SK-N-SH (cell line): ENCODE measurements at regions not wholly inside any gene's neighbourhood (a gene's known extent, or its start where the extent isn't known, plus 50 kb on each side); places are given as distances from the start of the nearest gene placed in this dataset.

Source experiments
- CTCF ChIA-PET: fragments of 300-600, 350-600 bp; formaldehyde crosslinking; extraction: SDS; loops from one replicate; lab custom pipeline; 2021; lab: Yijun Ruan, JAX
- POLR2A ChIA-PET: fragments of 350-600 bp; sonication (Branson Sonifier 250); formaldehyde crosslinking; extraction: SDS; loops from one replicate; lab custom pipeline; 2020; ENCODE audit warnings: antibody characterized with exemption, inconsistent platforms; lab: Yijun Ruan, JAX
- DNase-seq: peaks from one replicate; pipeline ENCODE4 v3.0.0; 2012
- H2AFZ ChIP-seq: fragments of 200-600 bp; sonication (generic); 2 replicates; pipeline ENCODE4 v1.8.1; 2016; ENCODE audit warnings: antibody characterized with exemption, mild to moderate bottlenecking, low read depth
- H3F3A ChIP-seq: fragments of 200-600 bp; sonication (generic); replicated peaks from 2 replicates; pipeline ENCODE3; 2016; ENCODE audit warnings: antibody characterized with exemption, mild to moderate bottlenecking; ENCODE audit not compliant: insufficient read depth
- H3K27ac ChIP-seq, 2 experiments: fragments of 200-500 bp in 1 of 2; fragments of 200-600 bp in 1 of 2; sonication (Bioruptor generic) in 1 of 2; sonication (generic), shearing (Covaris generic) in 1 of 2; 2 replicates each; pipeline versions ENCODE4 v1.5.1 to v1.6.1; 2014 to 2016; ENCODE audit warnings: low read depth in 2 of 2, inconsistent platforms in 1 of 2, low read length in 1 of 2, mild to moderate bottlenecking in 1 of 2, mixed read lengths in 1 of 2
- H3K27me3 ChIP-seq: fragments of 200-600 bp; sonication (generic), shearing (Covaris generic); 2 replicates; pipeline ENCODE4 v1.6.1; 2016; ENCODE audit warnings: mixed run types; ENCODE audit not compliant: insufficient read depth
- H3K36me3 ChIP-seq, 2 experiments: fragments of 200-500 bp in 1 of 2; fragments of 200-600 bp in 1 of 2; sonication (Bioruptor generic) in 1 of 2; sonication (generic) in 1 of 2; replicated peaks in 1 of 2; 2 replicates each; pipeline versions ENCODE3 to v1.5.1; 2014 to 2016; ENCODE audit warnings: low read length in 1 of 2, mild to moderate bottlenecking in 1 of 2; ENCODE audit not compliant: insufficient read depth in 2 of 2, control insufficient read depth in 1 of 2
- H3K4me1 ChIP-seq, 2 experiments: fragments of 200-500 bp in 1 of 2; fragments of 200-600 bp in 1 of 2; sonication (Bioruptor generic) in 1 of 2; sonication (generic), shearing (Covaris generic) in 1 of 2; 2 replicates each; pipeline versions ENCODE4 v1.5.1 to v1.6.1; 2014 to 2016; ENCODE audit warnings: low read depth in 1 of 2, low read length in 1 of 2, mixed run types in 1 of 2; ENCODE audit not compliant: insufficient read depth in 2 of 2, control insufficient read depth in 1 of 2
- H3K4me2 ChIP-seq: fragments of 200-600 bp; sonication (generic), shearing (Covaris generic); 2 replicates; pipeline ENCODE4 v1.6.1; 2017; ENCODE audit warnings: mixed run types
- H3K4me3 ChIP-seq, 2 experiments: fragments of 200-500 bp in 1 of 2; fragments of 200-600 bp in 1 of 2; sonication (Bioruptor generic) in 1 of 2; sonication (generic), shearing (Covaris generic) in 1 of 2; 2 replicates each; pipeline versions ENCODE4 v1.5.1 to v1.8.1; 2014 to 2016; ENCODE audit warnings: low read depth in 2 of 2, inconsistent platforms in 1 of 2, low read length in 1 of 2, mild to moderate bottlenecking in 1 of 2, mixed read lengths in 1 of 2, moderate library complexity in 1 of 2
- H3K79me2 ChIP-seq: fragments of 200-600 bp; sonication (generic); 2 replicates; pipeline ENCODE4 v1.8.1; 2017; ENCODE audit warnings: mild to moderate bottlenecking; ENCODE audit not compliant: insufficient read depth
- H3K9ac ChIP-seq: fragments of 200-600 bp; sonication (generic); 2 replicates; pipeline ENCODE4 v1.6.1; 2017; ENCODE audit warnings: mixed run types
- H3K9me2 ChIP-seq: fragments of 200-600 bp; sonication (generic); 2 replicates; pipeline ENCODE4 v1.6.1; 2017; ENCODE audit warnings: mixed run types
- H3K9me3 ChIP-seq: fragments of 200-600 bp; sonication (generic); 2 replicates; pipeline ENCODE4 v1.6.1; 2017; ENCODE audit warnings: mixed run types, mild to moderate bottlenecking, moderate library complexity
- H4K20me1 ChIP-seq: fragments of 200-600 bp; sonication (generic); 2 replicates; pipeline ENCODE4 v1.6.1; 2017; ENCODE audit warnings: mild to moderate bottlenecking, mixed run types; ENCODE audit not compliant: insufficient read depth
- EZH2phosphoT487 ChIP-seq: fragments of 200-600 bp; sonication (generic); IDR thresholded peaks from 2 replicates; pipeline ENCODE4 v1.6.1; 2017; ENCODE audit warnings: low read depth, mixed run types, mild to moderate bottlenecking, antibody characterized with exemption, moderate library complexity, borderline replicate concordance
- GATA2 ChIP-seq: sonication (generic); formaldehyde crosslinking; IDR thresholded peaks from 2 replicates; pipeline ENCODE4 v1.5.0; 2020; ENCODE audit warnings: mild to moderate bottlenecking, missing genetic modification reagents
- JUND ChIP-seq: IDR thresholded peaks from 2 replicates; pipeline ENCODE4 v1.4.0; 2012
- MXI1 ChIP-seq: IDR thresholded peaks from 2 replicates; pipeline ENCODE4 v1.6.1; 2012; ENCODE audit warnings: mild to moderate bottlenecking, low read depth, low read length, improper control_type of control experiment
- NRF1 ChIP-seq: IDR thresholded peaks from 2 replicates; pipeline ENCODE4 v1.6.1; 2012; ENCODE audit warnings: low read depth, mild to moderate bottlenecking, low read length
- PBX3 ChIP-seq: IDR thresholded peaks from 2 replicates; pipeline ENCODE4; 2012
- POLR2AphosphoS5 ChIP-seq: IDR thresholded peaks from 2 replicates; pipeline ENCODE4 v1.6.1; 2012; ENCODE audit warnings: low read depth, low read length
- RCOR1 ChIP-seq: fragments of 150-350 bp; IDR thresholded peaks from 2 replicates; pipeline ENCODE4 v1.6.1; 2017; ENCODE audit warnings: antibody characterized with exemption, low read length
- REST ChIP-seq: IDR thresholded peaks from 2 replicates; pipeline ENCODE4 v1.6.1; 2012; ENCODE audit warnings: mild to moderate bottlenecking, low read depth, low read length, moderate library complexity
- TCF12 ChIP-seq: IDR thresholded peaks from 2 replicates; pipeline ENCODE4 v1.4.0; 2012
- TEAD4 ChIP-seq: IDR thresholded peaks from 2 replicates; pipeline ENCODE4 v1.4.0; 2012; ENCODE audit warnings: mild to moderate bottlenecking, borderline replicate concordance; ENCODE audit not compliant: insufficient read depth
- USF1 ChIP-seq: IDR thresholded peaks from 2 replicates; pipeline ENCODE4 v1.4.0; 2012; ENCODE audit warnings: low read depth, borderline replicate concordance
- WGBS: methylation state at CpG from one replicate; pipeline ENCODE4 v1.1.6; 2017; ENCODE audit warnings: low lambda C conversion rate; 5-methylcytosine and 5-hydroxymethylcytosine counted together
- TF ChIP-seq, protein P1 (sequence below): IDR thresholded peaks from 2 replicates; pipeline ENCODE4 v1.4.0; 2012; ENCODE audit warnings: low read depth, borderline replicate concordance

DNA sequence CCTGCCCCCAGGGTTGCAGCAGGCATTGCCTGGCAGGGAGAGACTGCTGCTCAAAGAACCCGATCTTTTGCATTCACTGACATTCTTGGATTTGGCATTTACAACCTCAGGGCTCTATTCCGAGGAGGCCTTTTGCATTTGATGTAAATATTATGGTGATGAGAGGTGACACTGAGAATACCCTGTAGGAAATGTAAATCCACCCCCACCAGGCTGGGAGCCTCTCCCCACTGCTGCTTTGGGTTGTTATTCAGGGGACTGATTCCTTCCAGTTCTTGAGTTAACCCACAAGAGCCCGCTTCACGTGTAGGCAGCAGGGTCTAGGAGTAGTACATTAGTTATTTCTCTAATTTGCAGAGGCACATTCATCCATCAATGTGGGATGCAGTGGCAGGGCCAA, 55.5 kb upstream of the ARAP3 start (continued):
- TF ChIP-seq NRF1 = no peak

DNA sequence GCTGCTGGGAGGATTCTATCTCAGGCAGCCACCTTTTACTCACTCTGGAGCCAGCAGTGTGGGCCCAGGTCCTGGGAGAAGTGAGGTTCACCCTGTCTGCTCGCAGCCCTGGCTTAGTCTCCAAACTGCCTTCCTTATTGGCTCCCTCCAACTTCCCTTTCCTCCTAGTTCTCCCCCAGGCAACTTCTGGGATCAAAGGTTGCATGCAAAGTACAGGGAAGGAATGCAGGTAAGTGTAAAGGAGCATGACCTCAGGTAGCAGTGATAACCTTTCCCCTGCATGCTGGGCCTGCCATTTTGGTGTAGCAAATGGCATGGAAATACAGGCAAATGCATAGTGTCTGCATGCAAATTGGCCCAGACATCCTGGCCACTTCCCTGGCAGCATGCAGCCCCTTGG, 53.8 kb upstream of the ARAP3 start:
- H3K9me2 ChIP-seq = no peaks in the 10 kb centered on the region
- CTCF ChIA-PET = interaction anchor here (1.0 to 7.3 kb wide), 4 partner anchors 35 to 143 kb away, joined by 3 to 35 read pairs (median 6); partner anchors contain the start of gene PCDH1
- no peak overlapping the region for H3K4me3 ChIP-seq
- no peak overlapping the region for H2AFZ ChIP-seq
- H3K36me3 ChIP-seq = no peaks in the 10 kb centered on the region
- no peak for TF ChIP-seq EZH2phosphoT487
- TF ChIP-seq PBX3 = no peak
- no peak for TF ChIP-seq USF1
- TF ChIP-seq POLR2AphosphoS5 = no peak
- TF ChIP-seq, protein P1, sequence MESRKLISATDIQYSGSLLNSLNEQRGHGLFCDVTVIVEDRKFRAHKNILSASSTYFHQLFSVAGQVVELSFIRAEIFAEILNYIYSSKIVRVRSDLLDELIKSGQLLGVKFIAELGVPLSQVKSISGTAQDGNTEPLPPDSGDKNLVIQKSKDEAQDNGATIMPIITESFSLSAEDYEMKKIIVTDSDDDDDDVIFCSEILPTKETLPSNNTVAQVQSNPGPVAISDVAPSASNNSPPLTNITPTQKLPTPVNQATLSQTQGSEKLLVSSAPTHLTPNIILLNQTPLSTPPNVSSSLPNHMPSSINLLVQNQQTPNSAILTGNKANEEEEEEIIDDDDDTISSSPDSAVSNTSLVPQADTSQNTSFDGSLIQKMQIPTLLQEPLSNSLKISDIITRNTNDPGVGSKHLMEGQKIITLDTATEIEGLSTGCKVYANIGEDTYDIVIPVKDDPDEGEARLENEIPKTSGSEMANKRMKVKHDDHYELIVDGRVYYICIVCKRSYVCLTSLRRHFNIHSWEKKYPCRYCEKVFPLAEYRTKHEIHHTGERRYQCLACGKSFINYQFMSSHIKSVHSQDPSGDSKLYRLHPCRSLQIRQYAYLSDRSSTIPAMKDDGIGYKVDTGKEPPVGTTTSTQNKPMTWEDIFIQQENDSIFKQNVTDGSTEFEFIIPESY = no peak
- TF ChIP-seq JUND = no peak
- TF ChIP-seq TCF12 = no peak
- no peak for TF ChIP-seq TEAD4
- TF ChIP-seq, all 33 proteins: peak for 0
- WGBS = 23% methylated on average over 1 of the region's 1 CpG
- peaks cover 0 to 56% of the 10 kb centered on the region in 2 experiments; a peak in 2 of 4 replicates for H3K4me1 ChIP-seq
- H3K27me3 ChIP-seq = peaks cover 2% of the 10 kb centered on the region; the same call in 1 of the 2 replicates
- no peak overlapping the region for H3K9ac ChIP-seq
- H3K4me2 ChIP-seq = no peak overlapping the region
- no peaks in the 10 kb centered on the region for H3F3A ChIP-seq
- H3K79me2 ChIP-seq = no peaks in the 10 kb centered on the region
- H4K20me1 ChIP-seq = no peaks in the 10 kb centered on the region
- no peak for DNase-seq
- no peaks in the 10 kb centered on the region for H3K9me3 ChIP-seq
- no peak overlapping the region for H3K27ac ChIP-seq
- POLR2A ChIA-PET = no interaction called here

DNA sequence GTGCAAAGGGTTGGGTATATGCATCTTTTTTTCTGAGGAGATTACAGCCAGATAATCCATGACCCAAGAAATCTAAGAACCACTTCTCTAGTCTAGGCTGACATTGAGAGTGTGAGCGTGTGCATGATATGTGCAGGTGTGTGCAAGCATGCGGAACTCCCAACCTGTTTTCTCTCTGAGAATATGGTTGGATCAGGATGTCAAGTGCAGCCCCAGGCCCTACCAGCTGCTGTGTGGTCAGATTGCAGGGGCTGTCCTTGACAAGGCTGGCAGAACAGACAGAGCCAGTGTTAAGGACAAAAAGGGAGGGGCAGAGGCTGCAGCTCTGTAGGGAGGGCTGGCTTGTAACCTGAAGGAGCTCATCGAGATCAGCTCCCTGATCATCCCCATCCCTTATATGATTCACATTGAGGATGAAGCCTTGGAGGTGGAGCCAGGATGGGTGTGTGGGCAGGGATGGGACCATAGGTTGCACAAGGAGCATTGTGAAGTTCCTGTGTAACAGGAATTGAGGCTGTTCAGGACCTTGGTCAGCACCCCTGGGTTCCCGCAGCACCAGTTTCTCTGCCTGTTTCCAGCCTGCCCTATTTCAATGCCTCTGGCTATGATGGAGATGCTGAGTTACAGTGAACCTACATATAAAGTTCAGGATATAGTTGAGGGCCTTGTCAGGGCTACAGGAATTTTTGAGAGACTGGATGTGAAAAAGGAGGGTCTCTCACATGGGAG, 52.6 kb upstream of the ARAP3 start:
- no peaks in the 10 kb centered on the region for H4K20me1 ChIP-seq
- H3K4me2 ChIP-seq = no peak overlapping the region
- H3K9ac ChIP-seq = no peak overlapping the region
- H3K4me1 ChIP-seq = peaks cover 0 to 67% of the 10 kb centered on the region in 2 experiments; a peak in 2 of 4 replicates
- H3K36me3 ChIP-seq = no peaks in the 10 kb centered on the region
- DNase-seq = peak; percentile 41
- no peak overlapping the region for H2AFZ ChIP-seq
- no peaks in the 10 kb centered on the region for H3K9me3 ChIP-seq
- TF ChIP-seq RCOR1 (peak; percentile 71; the same call in 1 of the 2 replicates), GATA2 (peak; percentile 21; the same call in 1 of the 2 replicates), REST (peak; percentile 99), MXI1 (no peak)
- POLR2A ChIA-PET = interaction anchor here (0.9 kb wide), 1 partner anchor 77 kb away, joined by 3 read pairs; no protein-coding TSS in a partner anchor
- H3F3A ChIP-seq = no peaks in the 10 kb centered on the region
- no peak overlapping the region for H3K27ac ChIP-seq
- CTCF ChIA-PET = interaction anchor here (0.5 to 7.3 kb wide), 8 partner anchors 8 to 230 kb away, joined by 3 to 35 read pairs (median 4); partner anchors contain the start of gene PCDH1
- H3K4me3 ChIP-seq = no peak overlapping the region
- H3K79me2 ChIP-seq = no peaks in the 10 kb centered on the region
- no peaks in the 10 kb centered on the region for H3K9me2 ChIP-seq
- peaks cover 10% of the 10 kb centered on the region for H3K27me3 ChIP-seq
- WGBS = 48% methylated on average over 4 of the region's 4 CpGs
